ENCODE measurements at regions not wholly inside any gene's neighbourhood (a gene's known extent, or its start where the extent isn't known, plus 50 kb on each side); places are given as distances from the start of the nearest gene placed in this dataset.

GRCh38 chr12:9348906-9349518, 140.8 kb upstream of the PZP start:
- Histone ChIP-seq H3K79me2 (ENCODE audit: insufficient read depth) (no peaks in the 10 kb centered on the region), H4K20me1 (ENCODE audit: insufficient read depth) (no peaks in the 10 kb centered on the region), H3K9ac (no peak overlapping the region), H3K4me1 (ENCODE audit: control insufficient read depth in 1 of 2, insufficient read depth in 2 of 2, low read depth in 1 of 2, low read length in 1 of 2) (no peaks in the 10 kb centered on the region), H3K27me3 (ENCODE audit: insufficient read depth) (no peaks in the 10 kb centered on the region), H3K9me2 (no peaks in the 10 kb centered on the region), H3K36me3 (replicated peaks in 1 of 2; ENCODE audit: control insufficient read depth in 1 of 2, insufficient read depth in 2 of 2, low read length in 1 of 2) (no peaks in the 10 kb centered on the region), H3K9me3 (no peaks in the 10 kb centered on the region), H3K27ac (ENCODE audit: low read depth in 2 of 2, low read length in 1 of 2) (no peak overlapping the region), H3K4me2 (no peak overlapping the region), H2AFZ (ENCODE audit: low read depth) (no peak overlapping the region), H3F3A (replicated peaks; ENCODE audit: insufficient read depth) (no peaks in the 10 kb centered on the region), H3K4me3 (ENCODE audit: low read depth in 2 of 2, low read length in 1 of 2) (no peak overlapping the region)
- POLR2A ChIA-PET: no interaction called here
- CTCF ChIA-PET: interaction anchor here (3.2 kb wide), 1 partner anchor 18 kb away, joined by 16 read pairs; no protein-coding TSS in a partner anchor
- DNase-seq: no peak
- WGBS (ENCODE audit: low lambda C conversion rate): 60% methylated on average over 21 of the region's 29 CpGs
- TF ChIP-seq IRF3 (IDR thresholded peaks at IDR 0.05; ENCODE audit: low read depth, low read length) (no peak), NFIC (IDR thresholded peaks at IDR 0.05; ENCODE audit: borderline replicate concordance) (no peak), FOXM1 (IDR thresholded peaks at IDR 0.05; ENCODE audit: low read depth) (no peak), RXRA (IDR thresholded peaks at IDR 0.05; ENCODE audit: borderline replicate concordance, low read depth) (no peak), ZBTB33 (IDR thresholded peaks at IDR 0.05; ENCODE audit: borderline replicate concordance, low read depth) (no peak), EP300 (IDR thresholded peaks at IDR 0.05; ENCODE audit: borderline replicate concordance in 1 of 2, low read depth in 1 of 2, low read length in 1 of 2) (no peak), JUND (IDR thresholded peaks at IDR 0.05) (no peak), FOSL2 (IDR thresholded peaks at IDR 0.05; ENCODE audit: borderline replicate concordance, low read depth) (no peak), MEF2A (IDR thresholded peaks at IDR 0.05; ENCODE audit: borderline replicate concordance, low read depth) (no peak), RFX5 (IDR thresholded peaks at IDR 0.05; ENCODE audit: low read length) (no peak), NRF1 (IDR thresholded peaks at IDR 0.05; ENCODE audit: low read depth, low read length) (no peak), FOXJ3 (CRISPR knock-in tag; IDR thresholded peaks at IDR 0.05) (no peak), MXI1 (IDR thresholded peaks at IDR 0.05; ENCODE audit: low read depth, low read length) (no peak), ELF1 (IDR thresholded peaks at IDR 0.05) (no peak), EZH2phosphoT487 (IDR thresholded peaks at IDR 0.05; ENCODE audit: borderline replicate concordance, low read depth) (no peak), TEAD4 (IDR thresholded peaks at IDR 0.05; ENCODE audit: borderline replicate concordance, insufficient read depth) (no peak)
